Keratinocyte (primary cell): ENCODE measurements at regions not wholly inside any gene's neighbourhood (a gene's known extent, or its start where the extent isn't known, plus 50 kb on each side); places are given as distances from the start of the nearest gene placed in this dataset.

Source experiments
- DNase-seq: peaks from one replicate; pipeline ENCODE4 v3.0.0-alpha.2; 2011; ENCODE audit warnings: low read depth, missing footprints, low spot score
- FAIRE-seq: peaks from 2 replicates; lab custom pipeline; 2011; peaks lifted over from hg19 to GRCh38; lab: Jason Lieb, UNC
- H2AFZ ChIP-seq: 2 replicates; pipeline ENCODE4 v1.6.0; 2012; ENCODE audit warnings: low read length, control low read depth, inconsistent platforms; ENCODE audit not compliant: control insufficient read depth
- H3K27ac ChIP-seq: 2 replicates; pipeline ENCODE4 v1.5.1; 2011; ENCODE audit warnings: low read length; ENCODE audit not compliant: control insufficient read depth, insufficient read depth
- H3K27me3 ChIP-seq: 3 replicates; pipeline ENCODE4 v1.6.0; 2011; ENCODE audit warnings: low read length; ENCODE audit not compliant: control insufficient read depth, insufficient read depth; ENCODE audit errors: extremely low read depth
- H3K36me3 ChIP-seq, 2 experiments: 2 replicates in 1 of 2; 3 replicates in 1 of 2; pipeline ENCODE4 v1.5.1; 2011; ENCODE audit warnings: low read length in 2 of 2, mild to moderate bottlenecking in 1 of 2; ENCODE audit not compliant: control insufficient read depth in 2 of 2, insufficient read depth in 2 of 2; ENCODE audit errors: extremely low read depth in 1 of 2
- H3K4me1 ChIP-seq: 3 replicates; pipeline ENCODE4 v1.5.1; 2011; ENCODE audit warnings: low read length; ENCODE audit not compliant: control insufficient read depth, insufficient read depth; ENCODE audit errors: extremely low read depth
- H3K4me2 ChIP-seq: 3 replicates; pipeline ENCODE4 v1.6.0; 2011; ENCODE audit warnings: low read depth, low read length; ENCODE audit not compliant: control insufficient read depth, insufficient read depth; ENCODE audit errors: extremely low read depth
- H3K4me3 ChIP-seq, 3 experiments: fragments of 200-600 bp in 1 of 3; sonication (generic) in 1 of 3; 2 replicates in 2 of 3; 3 replicates in 1 of 3; pipeline ENCODE4 v1.5.1; 2011 to 2016; ENCODE audit warnings: low read length in 3 of 3, mild to moderate bottlenecking in 3 of 3, control low read depth in 2 of 3, inconsistent platforms in 1 of 3, low read depth in 1 of 3, mixed read lengths in 1 of 3, mixed run types in 1 of 3, moderate library complexity in 1 of 3; ENCODE audit not compliant: control insufficient read depth in 2 of 3, insufficient read depth in 2 of 3; ENCODE audit errors: extremely low read depth in 1 of 3
- H3K79me2 ChIP-seq: 2 replicates; pipeline ENCODE4 v1.6.0; 2012; ENCODE audit warnings: low read length; ENCODE audit not compliant: control insufficient read depth, insufficient read depth
- H3K9ac ChIP-seq: 3 replicates; pipeline ENCODE4 v1.6.0; 2011; ENCODE audit warnings: low read length; ENCODE audit not compliant: control insufficient read depth, insufficient read depth; ENCODE audit errors: extremely low read depth
- H3K9me1 ChIP-seq: 3 replicates; pipeline ENCODE4 v1.6.0; 2011; ENCODE audit warnings: low read length; ENCODE audit not compliant: control insufficient read depth, insufficient read depth; ENCODE audit errors: extremely low read depth
- H3K9me3 ChIP-seq: 2 replicates; pipeline ENCODE4 v1.5.1; 2012; ENCODE audit warnings: low read depth, low read length; ENCODE audit not compliant: control insufficient read depth
- H4K20me1 ChIP-seq: 3 replicates; pipeline ENCODE4 v1.6.0; 2011; ENCODE audit warnings: low read length; ENCODE audit not compliant: control insufficient read depth, insufficient read depth; ENCODE audit errors: extremely low read depth
- EZH2 ChIP-seq: IDR thresholded peaks from one replicate; pipeline ENCODE4 v1.6.1; 2012; ENCODE audit warnings: inconsistent platforms, mild to moderate bottlenecking, low read length, moderate library complexity
- dilution Hi-C: fragments of 300-500 bp; cut with MboI; formaldehyde crosslinking; loops from one replicate; pipeline ENCODE4 v1.7.0; 2020; ENCODE audit warnings: low sequenced_read_pairs; ENCODE audit not compliant: extremely low pct_ligation_motif_present
- TF ChIP-seq, protein P1 (sequence below), 3 experiments: IDR thresholded peaks in 1 of 3; conservative IDR thresholded peaks in 1 of 3; optimal IDR thresholded peaks in 1 of 3; 2 replicates in 2 of 3; 3 replicates in 1 of 3; pipeline versions ENCODE3 to v1.5.1; 2011; ENCODE audit warnings: low read length in 3 of 3, mild to moderate bottlenecking in 3 of 3, moderate library complexity in 2 of 3, control low read depth in 1 of 3, inconsistent platforms in 1 of 3; ENCODE audit not compliant: insufficient read depth in 2 of 3; ENCODE audit errors: extremely low read depth in 1 of 3

- Histone ChIP-seq H3K9me3 (no peaks in the 10 kb centered on the region), H3K27ac (no peak overlapping the region), H3K9me1 (no peaks in the 10 kb centered on the region), H3K36me3 (no peaks in the 10 kb centered on the region), H2AFZ (no peak overlapping the region), H3K9ac (no peak overlapping the region), H3K4me2 (no peak overlapping the region), H3K4me3 (no peak overlapping the region), H3K4me1 (peaks cover 32% of the 10 kb centered on the region), H3K27me3 (no peaks in the 10 kb centered on the region), H4K20me1 (no peaks in the 10 kb centered on the region), H3K79me2 (no peaks in the 10 kb centered on the region)
- no peak for TF ChIP-seq EZH2
- TF ChIP-seq, protein P1, sequence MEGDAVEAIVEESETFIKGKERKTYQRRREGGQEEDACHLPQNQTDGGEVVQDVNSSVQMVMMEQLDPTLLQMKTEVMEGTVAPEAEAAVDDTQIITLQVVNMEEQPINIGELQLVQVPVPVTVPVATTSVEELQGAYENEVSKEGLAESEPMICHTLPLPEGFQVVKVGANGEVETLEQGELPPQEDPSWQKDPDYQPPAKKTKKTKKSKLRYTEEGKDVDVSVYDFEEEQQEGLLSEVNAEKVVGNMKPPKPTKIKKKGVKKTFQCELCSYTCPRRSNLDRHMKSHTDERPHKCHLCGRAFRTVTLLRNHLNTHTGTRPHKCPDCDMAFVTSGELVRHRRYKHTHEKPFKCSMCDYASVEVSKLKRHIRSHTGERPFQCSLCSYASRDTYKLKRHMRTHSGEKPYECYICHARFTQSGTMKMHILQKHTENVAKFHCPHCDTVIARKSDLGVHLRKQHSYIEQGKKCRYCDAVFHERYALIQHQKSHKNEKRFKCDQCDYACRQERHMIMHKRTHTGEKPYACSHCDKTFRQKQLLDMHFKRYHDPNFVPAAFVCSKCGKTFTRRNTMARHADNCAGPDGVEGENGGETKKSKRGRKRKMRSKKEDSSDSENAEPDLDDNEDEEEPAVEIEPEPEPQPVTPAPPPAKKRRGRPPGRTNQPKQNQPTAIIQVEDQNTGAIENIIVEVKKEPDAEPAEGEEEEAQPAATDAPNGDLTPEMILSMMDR (optimal IDR thresholded peaks at IDR 0.05 in 1 of 3, IDR thresholded peaks at IDR 0.05 in 1 of 3, conservative IDR thresholded peaks at IDR 0.05 in 1 of 3; ENCODE audit: extremely low read depth in 1 of 3, insufficient read depth in 2 of 3, low read length in 3 of 3), result no peak
- DNase-seq, result no peak
- dilution Hi-C loops, result no loop called here
- no peak for FAIRE-seq
Measured at GRCh38 chr4:151988591-151988990, 227.8 kb upstream of the GATB start.

DNA sequence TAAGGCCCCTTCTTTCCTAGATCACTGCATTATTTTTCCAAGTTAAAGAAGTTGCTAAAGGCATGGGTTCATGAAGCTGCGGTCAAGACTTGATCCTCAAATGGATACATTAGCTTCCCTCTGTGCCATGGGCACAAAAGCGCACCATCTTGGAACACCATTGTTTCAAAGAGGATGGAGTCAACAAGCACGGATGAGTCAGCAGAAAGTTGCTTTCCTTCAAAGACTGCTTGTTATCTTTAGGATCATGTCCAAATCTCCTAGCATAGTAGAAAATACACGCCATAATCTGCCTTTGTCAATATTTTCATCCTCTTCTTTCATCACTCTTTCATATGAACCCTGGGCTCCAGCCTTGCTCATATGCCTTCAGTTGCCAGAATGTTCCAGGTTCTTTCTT lies 226.8 kb upstream of the GATB start:
- FAIRE-seq (no peak), DNase-seq (no peak)
- Histone ChIP-seq H3K27me3 (no peaks in the 10 kb centered on the region), H3K4me2 (no peak overlapping the region), H3K4me3 (no peak overlapping the region), H2AFZ (no peak overlapping the region), H3K79me2 (no peaks in the 10 kb centered on the region), H4K20me1 (no peaks in the 10 kb centered on the region), H3K27ac (no peak overlapping the region), H3K36me3 (no peaks in the 10 kb centered on the region), H3K9me1 (no peaks in the 10 kb centered on the region), H3K9ac (no peak overlapping the region), H3K9me3 (no peaks in the 10 kb centered on the region), H3K4me1 (peaks cover 30% of the 10 kb centered on the region)
- TF ChIP-seq, protein P1 (optimal IDR thresholded peaks at IDR 0.05 in 1 of 3, IDR thresholded peaks at IDR 0.05 in 1 of 3, conservative IDR thresholded peaks at IDR 0.05 in 1 of 3; ENCODE audit: extremely low read depth in 1 of 3, insufficient read depth in 2 of 3, low read length in 3 of 3), result no peak
- TF ChIP-seq EZH2, result no peak
- dilution Hi-C loops, result no loop called here
